ENCODE measurements at regions not wholly inside any gene's neighbourhood (a gene's known extent, or its start where the extent isn't known, plus 50 kb on each side); places are given as distances from the start of the nearest gene placed in this dataset.
"Not testable (repeated sequence)": the region's sequence is repeated elsewhere in the genome, so short reads cannot be mapped to it uniquely, and the experiment has no call there.

DNA sequence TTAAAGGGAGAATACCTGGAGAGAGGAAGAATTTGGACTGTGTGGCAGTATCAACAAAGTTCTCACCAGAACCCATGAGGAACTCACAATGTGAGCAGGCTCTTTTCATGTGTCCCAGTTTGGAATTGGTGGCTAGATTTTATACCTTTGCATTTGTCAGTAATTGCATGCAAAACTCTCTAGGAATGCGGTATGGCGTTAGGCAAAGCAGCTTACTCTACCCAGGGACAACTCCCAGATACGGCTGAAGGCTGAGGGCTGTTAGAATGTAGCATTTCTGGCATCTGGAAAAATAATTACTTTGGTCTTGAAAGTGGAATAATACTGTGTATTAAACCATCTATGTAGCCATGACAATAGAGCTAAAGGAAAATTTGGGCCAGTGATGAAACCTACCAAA, 635.5 kb downstream of the SLC16A7 start:
- no peak for DNase-seq (ENCODE audit: low read depth in 4 of 4, low spot score in 3 of 4)

DNA sequence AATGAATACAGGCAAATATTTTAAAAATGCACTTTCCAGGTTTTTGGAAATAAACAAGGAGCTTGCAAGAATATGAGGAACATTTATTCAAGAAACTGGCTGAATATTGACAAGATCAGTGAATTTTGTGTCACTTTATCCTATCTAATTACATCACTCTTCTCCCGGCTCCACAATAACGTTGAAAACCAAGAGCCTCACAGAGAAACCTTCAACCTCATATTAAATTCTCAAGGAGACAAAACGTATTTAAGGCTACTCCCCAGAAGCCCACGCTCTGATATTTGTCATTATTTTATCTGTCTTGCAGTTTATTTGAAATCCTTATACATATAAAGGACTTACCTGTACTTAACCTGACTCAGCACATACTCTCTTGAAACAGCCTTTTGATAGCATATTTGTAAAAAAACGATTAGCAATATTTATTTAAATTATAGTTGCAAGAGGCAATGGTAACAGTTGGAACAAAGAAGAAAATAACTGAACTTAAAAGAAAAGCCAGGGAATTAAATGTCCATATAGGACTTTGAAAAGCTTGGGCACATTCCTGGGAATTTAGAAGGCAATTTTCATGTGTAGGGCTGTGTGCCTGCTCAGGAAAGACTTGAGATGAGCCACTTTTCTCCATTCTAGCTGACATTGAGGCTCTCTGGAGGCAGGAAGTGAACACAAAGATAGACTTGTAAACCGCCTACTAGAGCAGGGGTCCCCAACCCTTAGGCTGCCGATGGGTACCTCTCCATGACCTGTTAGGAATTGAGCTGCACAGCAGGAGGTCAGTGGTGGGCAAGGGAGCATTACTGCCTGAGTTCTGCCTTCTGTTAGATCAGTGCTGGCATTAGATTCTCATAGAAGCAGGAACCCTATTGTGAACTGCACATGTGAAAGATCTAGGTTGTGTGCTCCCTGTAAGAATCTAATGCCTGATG, 636.4 kb downstream of the SLC16A7 start:
- no peak for DNase-seq (ENCODE audit: low read depth in 4 of 4, low spot score in 3 of 4)

DNA sequence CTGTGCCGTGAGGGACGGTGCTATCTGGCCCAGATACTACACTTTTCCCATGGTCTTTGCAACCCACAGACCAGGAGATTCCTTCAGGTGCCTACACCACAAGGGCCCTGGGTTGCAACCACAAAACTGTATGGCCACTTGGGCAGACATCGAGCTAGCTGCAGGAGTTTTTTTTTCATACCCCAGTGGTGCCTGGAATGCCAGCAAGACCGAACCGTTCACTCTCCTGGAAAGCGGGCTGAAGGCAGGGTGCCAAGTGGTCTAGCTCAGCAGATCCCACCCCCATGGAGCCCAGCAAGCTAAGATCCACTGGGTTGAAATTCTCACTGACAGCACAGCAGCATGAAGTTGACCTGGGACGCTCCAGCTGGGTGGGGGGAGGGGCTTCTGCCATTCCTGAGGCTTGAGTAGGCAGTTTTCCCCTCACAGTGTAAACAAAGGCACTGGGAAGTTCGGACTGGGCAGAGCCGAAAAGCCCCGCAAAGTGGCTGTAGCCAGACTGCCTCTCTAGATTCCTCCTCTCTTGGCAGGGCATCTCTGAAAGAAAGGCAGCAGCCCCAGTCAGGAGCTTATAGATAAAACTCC, 638.9 kb downstream of the SLC16A7 start:
- DNase-seq (ENCODE audit: low read depth in 4 of 4, low spot score in 3 of 4), result not testable (repeated sequence)

DNA sequence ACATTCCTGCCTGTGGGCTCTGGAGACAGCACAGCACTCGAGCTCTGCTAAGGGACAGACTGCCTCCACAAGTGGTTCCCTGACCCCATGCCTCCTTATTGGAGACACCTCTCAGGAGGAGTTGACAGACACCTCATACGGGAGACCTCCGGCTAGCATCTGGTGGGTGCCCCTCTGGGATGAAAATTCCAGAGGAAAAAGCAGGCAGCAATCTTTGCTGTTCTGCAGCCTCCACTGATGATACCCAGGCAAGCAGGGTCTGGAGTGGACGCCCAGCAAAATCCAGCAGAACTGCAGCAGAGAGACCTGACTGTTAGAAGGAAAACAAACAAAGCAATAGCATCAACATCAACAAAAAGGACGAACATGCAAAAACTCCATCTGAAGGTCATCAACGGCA, 639.4 kb downstream of the SLC16A7 start:
- DNase-seq (ENCODE audit: low read depth in 4 of 4, low spot score in 3 of 4), result no peak

DNA sequence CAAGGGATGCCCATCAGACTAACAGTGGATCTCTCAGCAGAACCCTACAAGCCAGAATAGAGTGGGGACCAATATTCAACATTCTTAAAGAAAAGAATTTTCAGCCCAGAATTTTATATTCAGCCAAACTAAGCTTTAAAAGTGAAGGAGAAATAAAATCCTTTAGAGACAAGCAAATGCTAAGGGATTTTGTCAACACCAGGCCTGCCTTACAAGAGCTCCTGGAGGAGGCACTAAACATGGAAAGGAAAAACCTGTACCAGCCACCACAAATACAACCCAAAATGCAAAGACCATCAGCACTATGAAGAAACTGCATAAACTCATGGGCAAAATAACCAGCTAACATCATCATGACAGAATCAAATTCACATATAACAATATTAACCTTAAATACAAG, 640.6 kb downstream of the SLC16A7 start:
- DNase-seq (ENCODE audit: low read depth in 4 of 4, low spot score in 3 of 4), result not testable (repeated sequence)

DNA sequence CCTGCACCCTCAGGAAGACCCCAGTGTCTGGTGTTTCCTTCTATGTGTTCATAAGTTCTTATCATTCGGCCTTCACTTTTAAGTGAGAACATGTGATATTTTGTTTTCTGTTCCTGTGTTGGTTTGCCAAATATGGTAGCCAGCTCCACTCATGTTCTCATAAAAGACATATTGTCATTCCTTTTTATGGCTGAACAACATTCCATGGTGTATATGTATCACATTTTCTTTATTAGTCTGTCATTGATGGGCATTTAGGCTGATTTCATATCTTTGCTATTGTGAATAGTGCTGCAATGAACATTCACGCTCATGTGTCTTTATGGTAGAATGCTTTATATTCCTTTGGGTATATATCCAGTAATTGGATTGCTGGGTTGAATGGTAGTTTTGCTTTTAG, 645.1 kb downstream of the SLC16A7 start:
- no peak for DNase-seq (ENCODE audit: low read depth in 4 of 4, low spot score in 3 of 4)

DNA sequence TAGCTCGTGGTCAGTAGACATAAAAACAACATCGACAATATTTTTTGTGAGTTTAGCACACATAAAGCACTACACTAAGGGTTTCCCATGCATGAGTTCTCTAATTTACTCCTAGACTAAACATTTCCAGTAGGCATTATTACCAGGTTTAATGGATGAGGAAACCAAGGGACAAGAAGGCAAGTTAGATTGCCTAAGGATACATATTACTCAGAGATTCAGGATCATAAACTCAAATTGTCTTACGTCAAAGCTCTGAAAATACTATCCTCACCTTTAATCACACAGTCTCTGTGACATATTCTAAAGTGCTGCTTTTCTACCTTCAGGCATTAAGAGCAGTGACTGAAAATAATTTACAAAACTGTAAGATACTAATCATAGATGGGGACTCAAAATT, 655.3 kb downstream of the SLC16A7 start:
- DNase-seq (ENCODE audit: low read depth in 4 of 4, low spot score in 3 of 4), result no peak

DNA sequence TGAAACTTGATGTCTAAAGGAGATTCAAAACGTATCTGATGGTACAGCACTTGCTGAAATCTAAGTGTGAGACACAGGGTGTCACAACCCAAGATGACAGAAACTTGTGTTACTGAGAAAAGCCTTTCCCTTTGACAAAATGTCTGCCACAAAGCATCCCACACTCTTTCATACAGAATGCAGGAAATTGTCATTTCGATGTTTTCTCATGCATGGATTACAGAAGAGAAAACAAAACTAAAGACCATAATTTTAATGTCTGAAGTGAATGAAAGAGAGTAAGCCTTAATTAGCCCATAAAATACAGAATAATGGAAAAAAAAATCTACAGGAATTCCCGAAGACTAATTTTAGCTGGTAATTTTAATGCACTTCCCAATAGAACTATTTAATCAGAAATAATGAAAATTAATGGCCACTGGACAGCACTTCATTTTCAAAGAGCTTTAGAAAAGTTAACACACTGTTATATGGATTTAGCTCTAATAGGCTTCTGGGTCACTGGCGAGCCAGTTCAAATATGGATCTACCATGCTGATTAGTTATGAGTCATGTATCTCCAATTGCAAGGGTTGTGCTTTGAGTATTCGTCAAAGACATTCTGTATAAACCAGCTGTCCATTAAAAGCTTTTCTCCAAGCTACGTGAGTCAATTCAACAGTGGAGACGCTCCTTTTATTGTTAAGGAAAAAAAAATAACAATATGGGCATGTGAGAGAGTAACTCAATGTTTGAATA, 656.7 kb downstream of the SLC16A7 start:
- DNase-seq (ENCODE audit: low read depth in 4 of 4, low spot score in 3 of 4), result no peak

DNA sequence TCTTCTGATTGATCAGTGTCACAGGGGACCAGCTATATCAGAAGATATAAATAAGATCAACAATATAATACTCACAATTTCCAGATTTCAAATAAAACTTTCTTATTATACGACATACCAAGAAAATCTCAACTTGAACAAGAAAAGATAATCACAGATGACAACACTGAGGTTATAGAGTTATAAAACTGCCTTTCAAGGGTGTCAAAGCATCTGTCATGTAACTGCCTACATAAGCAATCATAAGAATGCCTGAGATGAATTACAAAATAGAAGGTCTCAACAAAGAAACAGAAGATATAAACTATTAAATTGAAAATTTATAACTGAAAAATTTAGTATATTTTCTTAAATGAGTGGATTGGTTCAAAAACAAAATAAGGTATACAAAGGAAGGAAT, 659.2 kb downstream of the SLC16A7 start:
- DNase-seq (ENCODE audit: low read depth in 4 of 4, low spot score in 3 of 4), result no peak

DNA sequence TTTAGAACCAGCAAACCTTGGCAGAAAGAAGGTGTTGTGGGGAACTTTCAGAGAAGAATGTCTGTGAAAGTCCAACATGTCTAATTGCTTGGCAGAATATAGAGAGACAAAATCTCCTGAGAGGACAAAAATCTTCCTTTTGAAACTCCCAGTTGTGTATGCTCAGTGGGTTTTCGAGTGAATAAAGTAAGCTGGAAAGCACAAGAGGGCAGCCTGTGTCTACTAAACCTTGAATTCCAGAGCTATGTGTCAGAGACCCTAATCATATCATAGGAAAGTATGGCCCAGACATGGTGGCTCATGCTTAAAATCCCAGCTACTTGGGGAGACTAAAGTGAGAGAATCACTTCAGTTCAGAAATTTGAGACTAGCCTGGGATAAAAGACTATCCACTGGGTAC, 661.2 kb downstream of the SLC16A7 start:
- no peak for DNase-seq (ENCODE audit: low read depth in 4 of 4, low spot score in 3 of 4)

DNA sequence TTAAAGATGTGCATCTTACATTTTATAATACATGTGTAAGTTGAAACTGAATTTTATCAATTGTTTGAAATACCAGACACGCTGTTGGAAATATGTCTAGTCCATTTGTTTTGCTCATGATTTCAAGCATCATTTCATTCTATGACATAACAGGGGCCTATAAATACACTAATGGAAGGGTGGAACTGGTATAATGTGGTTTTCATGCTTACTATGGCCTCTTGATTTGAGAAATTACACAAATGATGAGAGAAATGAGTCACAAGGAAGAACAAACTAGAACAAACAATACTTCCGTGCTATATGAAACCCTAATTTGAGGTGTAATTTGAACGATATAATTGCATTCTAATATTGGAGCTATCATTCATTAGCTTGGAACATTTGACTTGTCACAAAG, 663.4 kb downstream of the SLC16A7 start:
- DNase-seq (ENCODE audit: low read depth in 4 of 4, low spot score in 3 of 4), result no peak

DNA sequence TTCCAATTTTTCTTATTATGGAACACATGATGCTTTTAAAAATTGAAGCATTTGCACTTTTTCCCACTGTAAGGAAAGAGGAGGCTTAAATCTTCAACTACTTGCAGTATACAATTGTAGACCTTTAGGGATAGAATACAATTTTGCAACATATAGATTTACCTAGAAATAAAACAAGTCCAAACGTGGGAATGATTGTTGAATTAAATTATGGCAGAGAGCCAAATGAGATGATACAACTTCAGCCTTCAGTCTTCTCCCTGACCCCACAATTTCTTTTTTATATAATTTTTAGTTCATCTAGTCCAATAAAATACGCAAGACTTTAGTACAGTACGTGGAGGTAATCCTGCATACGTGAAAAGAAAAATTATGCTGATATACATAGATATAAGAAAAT, 666.5 kb downstream of the SLC16A7 start:
- DNase-seq (ENCODE audit: low read depth in 4 of 4, low spot score in 3 of 4), result no peak

DNA sequence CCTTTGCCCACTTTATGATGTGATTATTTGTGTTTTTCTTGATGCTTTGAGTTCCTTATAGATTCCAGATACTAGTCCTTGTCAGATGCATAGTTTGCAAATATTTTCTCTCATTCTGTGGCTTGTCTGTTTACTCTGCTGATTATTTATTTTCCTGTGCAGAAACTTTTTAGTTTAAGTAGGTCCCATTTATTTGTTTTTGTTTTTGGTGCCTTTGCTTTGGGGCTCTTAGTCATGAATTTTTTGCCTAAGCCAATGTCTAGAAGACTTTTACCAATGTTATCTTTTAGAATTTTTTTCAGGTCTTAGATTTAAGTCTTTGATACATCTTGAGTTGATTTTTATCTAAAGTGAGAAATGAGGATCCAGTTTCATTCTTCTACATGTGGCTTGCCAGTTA, 667.3 kb downstream of the SLC16A7 start:
- DNase-seq (ENCODE audit: low read depth in 4 of 4, low spot score in 3 of 4), result no peak

DNA sequence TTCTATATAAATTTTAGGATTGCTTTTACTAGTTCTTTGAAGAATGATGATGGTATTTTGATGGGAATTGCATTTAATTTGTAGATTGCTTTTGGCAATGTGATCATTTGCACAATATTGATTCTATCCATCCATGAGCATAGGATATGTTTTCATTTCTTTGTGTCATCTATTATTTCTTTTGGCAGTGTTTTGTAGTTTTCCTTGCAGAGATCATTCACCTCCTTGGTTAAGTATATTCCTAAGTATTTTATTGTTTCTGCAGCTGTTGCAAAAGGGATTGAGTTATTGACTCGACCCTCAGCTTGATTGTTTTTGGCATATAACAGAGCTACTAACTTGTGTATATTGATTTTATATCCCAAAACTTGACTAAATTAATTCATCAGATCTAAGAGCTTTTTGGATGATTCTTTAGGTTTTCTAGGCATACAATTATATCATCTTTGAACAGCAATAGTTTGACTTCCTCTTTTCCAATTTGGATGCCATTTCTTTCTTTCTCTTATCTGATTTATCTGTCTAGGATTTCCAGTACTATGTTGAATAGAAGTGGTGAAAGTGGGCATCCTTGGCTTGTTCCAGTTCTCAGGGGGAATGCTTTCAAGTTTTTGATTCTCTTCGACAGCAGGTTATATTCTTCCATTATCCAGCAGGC, 668.1 kb downstream of the SLC16A7 start:
- no peak for DNase-seq (ENCODE audit: low read depth in 4 of 4, low spot score in 3 of 4)

DNA sequence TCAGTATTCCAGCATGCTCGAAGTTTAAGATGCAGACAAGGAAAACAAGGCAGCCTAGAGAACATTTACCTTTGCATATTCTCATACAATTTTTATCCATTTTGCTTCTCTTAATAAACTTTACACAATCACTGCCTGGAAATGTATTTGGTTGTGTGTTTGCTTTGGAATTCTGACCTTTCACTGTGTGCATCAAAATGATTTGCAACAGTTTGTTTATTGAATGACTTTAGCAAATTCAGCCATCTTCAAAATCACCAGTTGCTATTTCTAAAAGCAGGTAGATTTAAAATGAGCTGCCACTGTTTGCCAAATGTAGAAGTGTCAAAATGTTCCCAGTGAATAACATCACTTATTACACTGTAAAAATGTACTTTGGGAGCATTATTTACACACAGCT, 669.9 kb downstream of the SLC16A7 start:
- no peak for DNase-seq (ENCODE audit: low read depth in 4 of 4, low spot score in 3 of 4)

DNA sequence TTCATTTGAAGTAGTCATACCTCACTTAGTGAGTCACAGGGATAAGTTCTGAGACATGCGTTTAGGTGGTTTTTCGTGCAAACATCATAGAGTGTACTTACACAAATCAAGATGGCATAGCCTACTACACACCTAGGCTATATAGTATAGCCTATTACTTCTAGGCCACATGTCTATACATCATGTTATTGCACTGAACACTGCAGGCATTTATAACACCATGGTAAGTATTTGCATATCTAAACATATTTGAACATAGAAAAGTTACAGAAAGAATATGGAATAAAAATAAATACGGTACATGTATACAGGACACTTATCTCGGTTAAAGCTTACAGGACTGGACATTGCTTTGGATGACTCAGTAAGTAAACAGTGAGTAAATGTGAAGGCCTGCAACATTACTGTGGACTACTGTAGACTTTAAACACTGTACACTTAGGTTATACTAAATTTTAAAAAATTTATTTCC, 670.6 kb downstream of the SLC16A7 start:
- no peak for DNase-seq (ENCODE audit: low read depth in 4 of 4, low spot score in 3 of 4)

DNA sequence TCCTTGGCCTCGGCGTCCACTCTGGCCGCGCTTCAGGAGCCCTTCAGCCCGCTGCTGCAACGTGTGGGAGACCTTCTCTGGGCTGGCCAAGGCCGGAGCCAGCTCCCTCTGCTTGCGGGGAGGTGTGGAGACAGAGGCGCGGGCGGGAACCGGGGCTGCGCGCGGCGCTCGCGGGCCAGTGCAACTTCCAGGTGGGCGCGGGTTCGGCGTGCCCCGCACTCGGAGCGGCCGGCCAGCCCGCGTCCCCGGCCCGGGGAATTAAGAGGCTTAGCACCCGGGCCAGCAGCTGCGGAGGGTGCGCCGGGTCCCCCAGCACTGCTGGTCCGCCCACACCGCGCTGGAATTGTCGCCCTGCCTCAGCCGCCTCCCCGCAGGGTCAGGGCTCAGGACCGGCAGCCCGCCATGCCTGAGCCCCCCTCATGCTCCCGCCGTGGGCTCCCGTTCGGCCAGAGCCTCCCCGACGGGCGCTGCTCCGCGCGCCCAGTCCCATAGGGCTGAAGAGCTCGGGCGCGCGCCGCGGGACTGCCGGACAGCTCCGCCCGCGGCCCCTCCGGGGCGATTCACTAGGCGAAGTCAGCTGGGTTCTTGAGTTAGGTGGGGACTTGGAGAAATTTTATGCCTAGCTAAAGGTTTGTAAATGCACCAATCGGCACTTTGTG, 673.9 kb downstream of the SLC16A7 start:
- DNase-seq (ENCODE audit: low read depth in 4 of 4, low spot score in 3 of 4), result no peak

DNA sequence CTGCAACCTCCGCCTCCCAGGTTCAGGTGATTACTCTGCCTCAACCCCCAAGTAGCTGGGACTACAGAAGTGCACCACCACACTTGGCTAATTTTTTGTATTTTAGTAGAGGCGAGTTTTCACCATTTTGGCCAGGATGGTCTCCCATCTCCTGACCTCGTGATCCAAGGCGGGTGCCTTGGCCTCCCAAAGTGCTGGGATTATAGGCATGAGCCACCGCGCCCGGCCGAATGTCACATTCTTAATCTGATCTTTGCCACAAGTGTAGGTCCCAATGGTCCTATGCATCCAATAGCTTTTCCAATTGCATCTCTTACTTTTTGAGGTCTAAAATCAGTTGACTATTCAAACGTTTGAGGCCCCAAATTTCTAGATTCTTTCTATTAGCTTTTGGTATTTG, 676.0 kb downstream of the SLC16A7 start:
- DNase-seq (ENCODE audit: low read depth in 4 of 4, low spot score in 3 of 4), result no peak

DNA sequence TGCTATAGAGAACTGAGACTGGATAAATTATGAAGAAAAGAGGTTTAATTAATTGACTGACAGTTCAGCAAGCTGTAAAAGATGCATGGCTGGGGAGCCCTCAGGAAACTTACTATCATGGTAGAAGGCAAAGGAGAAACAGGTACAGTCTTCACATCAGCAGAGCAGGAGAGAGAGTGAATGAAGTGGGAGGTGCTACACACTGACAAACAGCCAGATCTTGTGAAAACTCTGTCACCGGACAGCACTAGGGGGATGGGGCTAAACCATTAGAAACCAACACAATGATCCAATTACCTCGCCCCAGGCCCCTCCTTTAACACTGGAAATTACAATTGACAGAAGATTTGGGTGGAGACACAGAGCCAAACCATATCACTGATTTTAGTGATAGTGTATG, 682.4 kb downstream of the SLC16A7 start:
- no peak for DNase-seq (ENCODE audit: low read depth in 4 of 4, low spot score in 3 of 4)

DNA sequence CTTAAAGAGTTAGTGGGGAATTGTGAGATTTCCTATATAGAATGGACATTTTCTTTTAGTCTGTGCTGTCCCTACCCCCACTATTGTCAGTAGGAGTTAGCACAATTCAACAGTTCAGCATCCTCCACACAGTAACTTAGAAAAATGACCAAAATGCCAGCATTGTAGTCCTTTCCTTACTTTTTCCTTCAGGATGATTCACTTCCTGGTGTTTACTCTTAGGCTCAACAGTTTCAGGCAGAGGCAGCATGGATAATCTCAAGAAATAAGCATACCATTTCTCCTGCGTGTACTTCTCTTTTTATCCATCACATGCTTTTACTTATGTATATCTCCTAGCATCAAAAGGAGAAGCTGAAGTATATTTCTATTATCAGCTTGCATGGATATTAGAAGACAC, 683.4 kb downstream of the SLC16A7 start:
- no peak for DNase-seq (ENCODE audit: low read depth in 4 of 4, low spot score in 3 of 4)

DNA sequence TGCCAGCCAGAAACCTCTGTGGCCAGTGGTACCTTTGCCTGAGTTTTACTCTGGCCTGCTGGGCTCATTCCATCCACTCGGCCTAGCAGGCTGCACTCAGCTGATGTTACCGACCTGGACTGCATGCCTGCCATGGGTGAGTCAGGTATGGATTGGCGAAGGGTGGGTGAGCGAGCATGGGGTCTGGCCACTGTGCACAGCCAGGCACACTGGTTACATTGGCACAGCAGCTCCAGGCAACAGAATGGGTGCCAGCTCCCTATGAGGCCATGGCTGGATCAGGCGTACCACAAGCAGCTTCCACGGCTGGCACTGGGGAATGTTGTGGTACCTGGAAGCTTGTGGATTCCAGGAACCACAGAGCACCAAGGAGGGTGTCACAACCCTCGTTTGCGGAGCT, 685.7 kb downstream of the SLC16A7 start:
- DNase-seq (ENCODE audit: low read depth in 4 of 4, low spot score in 3 of 4), result no peak
